HepG2 (cell line): ENCODE measurements at regions not wholly inside any gene's neighbourhood (a gene's known extent, or its start where the extent isn't known, plus 50 kb on each side); places are given as distances from the start of the nearest gene placed in this dataset.

Experiments
- ATAC-seq: fragments of 200-7000 bp; cut with Tn5 transposase; 3 replicates; pipeline ENCODE4 v1.9.1; 2020; ENCODE audit warnings: mild to moderate bottlenecking, moderate library complexity
- BruUV-seq: library from RNA; stranded (reverse); fragments of 400-500 nt; replicated peaks from 2 replicates; lab custom pipeline; 2021; lab: Mats Ljungman, UMichigan
- CTCF ChIA-PET: fragments of 300-600 bp; formaldehyde crosslinking; extraction: SDS; loops from one replicate; lab custom pipeline; 2021; ENCODE audit warnings: low total read pairs, inconsistent platforms, low intra/inter-chr PET ratio; lab: Yijun Ruan, JAX
- POLR2A ChIA-PET: fragments of 350-600 bp; sonication (Branson Sonifier 250); formaldehyde crosslinking; loops from one replicate; lab custom pipeline; 2020; ENCODE audit warnings: antibody characterized with exemption, inconsistent platforms; lab: Yijun Ruan, JAX
- DNase-seq: peaks from one replicate; pipeline ENCODE4 v3.0.0-alpha.2; 2015; ENCODE audit warnings: low spot score
- FAIRE-seq: peaks from 3 replicates; lab custom pipeline; 2011; peaks lifted over from hg19 to GRCh38; lab: Jason Lieb, UNC
- H2AFZ ChIP-seq: one replicate; pipeline ENCODE4 v1.6.1; 2011; ENCODE audit warnings: low read length, inconsistent platforms
- H3K27ac ChIP-seq: fragments of 300-600 bp; 3 replicates; pipeline ENCODE4 v1.8.0; 2011; ENCODE audit warnings: mixed run types, mild to moderate bottlenecking, mixed read lengths, low read length, inconsistent platforms; ENCODE audit not compliant: insufficient read depth; ENCODE audit errors: extremely low read length
- H3K27me3 ChIP-seq, 2 experiments: fragments of 200-600 bp in 1 of 2; 2 replicates in 1 of 2; 3 replicates in 1 of 2; pipeline versions ENCODE4 v1.6.0 to v1.8.0; 2011; ENCODE audit warnings: low read length in 2 of 2, mild to moderate bottlenecking in 2 of 2, moderate library complexity in 2 of 2, inconsistent platforms in 1 of 2; ENCODE audit not compliant: insufficient read depth in 2 of 2, control insufficient read depth in 1 of 2
- H3K36me3 ChIP-seq, 2 experiments: fragments of 200-600 bp in 1 of 2; replicated peaks in 1 of 2; 2 replicates in 1 of 2; 3 replicates in 1 of 2; pipeline versions ENCODE4 v1.5.1 to v1.8.0; 2011; ENCODE audit warnings: low read length in 2 of 2, inconsistent platforms in 1 of 2; ENCODE audit not compliant: insufficient read depth in 2 of 2, control insufficient read depth in 1 of 2
- H3K4me1 ChIP-seq: 2 replicates; pipeline ENCODE4 v1.5.1; 2012; ENCODE audit warnings: low read length, inconsistent platforms; ENCODE audit not compliant: insufficient read depth
- H3K4me2 ChIP-seq: 2 replicates; pipeline ENCODE4 v1.6.0; 2011; ENCODE audit warnings: low read depth, low read length, inconsistent platforms
- H3K4me3 ChIP-seq, 3 experiments: fragments of 200-600 bp in 1 of 3; sonication (generic), shearing (Covaris generic) in 1 of 3; replicated peaks in 1 of 3; 2 replicates each; pipeline ENCODE4 v1.5.1; 2011 to 2016; ENCODE audit warnings: low read length in 3 of 3, inconsistent platforms in 2 of 3, low read depth in 2 of 3, mild to moderate bottlenecking in 2 of 3, control low read depth in 1 of 3, mixed read lengths in 1 of 3; ENCODE audit not compliant: insufficient read depth in 1 of 3
- H3K79me2 ChIP-seq: one replicate; pipeline ENCODE4 v1.6.1; 2011; ENCODE audit warnings: low read length, inconsistent platforms; ENCODE audit not compliant: insufficient read depth
- H3K9ac ChIP-seq: 2 replicates; pipeline ENCODE4 v1.6.0; 2011; ENCODE audit warnings: mild to moderate bottlenecking, low read depth, low read length, inconsistent platforms; ENCODE audit not compliant: insufficient read depth
- H3K9me3 ChIP-seq: 2 replicates; pipeline ENCODE4 v1.5.1; 2012; ENCODE audit warnings: mild to moderate bottlenecking, low read length
- H4K20me1 ChIP-seq: 2 replicates; pipeline ENCODE4 v1.6.0; 2011; ENCODE audit warnings: inconsistent platforms, mild to moderate bottlenecking, low read length, moderate library complexity; ENCODE audit not compliant: insufficient read depth
- ELF4 ChIP-seq: sonication (generic); formaldehyde crosslinking; IDR thresholded peaks from 2 replicates; pipeline ENCODE4 v1.5.0; 2020; ENCODE audit warnings: missing genetic modification reagents, mild to moderate bottlenecking, moderate library complexity, borderline replicate concordance
- FOSL1 ChIP-seq: sonication (generic); formaldehyde crosslinking; IDR thresholded peaks from 2 replicates; pipeline ENCODE4 v1.9.0; 2021; ENCODE audit warnings: missing genetic modification reagents, borderline replicate concordance
- FOXK1 ChIP-seq: sonication (generic); formaldehyde crosslinking; IDR thresholded peaks from 2 replicates; pipeline ENCODE4 v1.4.0; 2020; ENCODE audit warnings: low read depth, missing genetic modification reagents, borderline replicate concordance
- KDM2A ChIP-seq: sonication (generic); formaldehyde crosslinking; IDR thresholded peaks from 2 replicates; pipeline ENCODE4 v1.4.0; 2020; ENCODE audit warnings: low read depth, missing genetic modification reagents, borderline replicate concordance
- MBD4 ChIP-seq: IDR thresholded peaks from 2 replicates; pipeline ENCODE4 v1.6.1; 2012; ENCODE audit warnings: low read length, inconsistent platforms, borderline replicate concordance
- MED13 ChIP-seq: sonication (generic); formaldehyde crosslinking; IDR thresholded peaks from 2 replicates; pipeline ENCODE4 v1.5.0; 2020; ENCODE audit warnings: missing genetic modification reagents
- POLR2AphosphoS5 ChIP-seq: IDR thresholded peaks from 2 replicates; pipeline ENCODE4 v1.6.1; 2012; ENCODE audit warnings: low read depth, low read length
- RFX5 ChIP-seq: IDR thresholded peaks from 2 replicates; pipeline ENCODE4 v1.6.1; 2011; ENCODE audit warnings: low read depth, low read length, improper control_type of control experiment
- TMF1 ChIP-seq: sonication (generic); formaldehyde crosslinking; IDR thresholded peaks from 2 replicates; pipeline ENCODE4 v1.8.1; 2022; ENCODE audit warnings: low read depth, missing genetic modification reagents
- WIZ ChIP-seq: sonication (generic); formaldehyde crosslinking; IDR thresholded peaks from 2 replicates; pipeline ENCODE4 v1.5.1; 2020; ENCODE audit warnings: mild to moderate bottlenecking, missing genetic modification reagents
- ZBTB33 ChIP-seq: sonication (generic); formaldehyde crosslinking; IDR thresholded peaks from 2 replicates; pipeline ENCODE4 v1.4.0; 2020; ENCODE audit warnings: missing genetic modification reagents
- ZBTB44 ChIP-seq: sonication (generic); formaldehyde crosslinking; IDR thresholded peaks from 2 replicates; pipeline ENCODE4 v1.4.0; 2020; ENCODE audit warnings: missing genetic modification reagents
- ZNF281 ChIP-seq: sonication (generic); formaldehyde crosslinking; IDR thresholded peaks from 2 replicates; pipeline ENCODE4 v1.4.0; 2020; ENCODE audit warnings: missing genetic modification reagents, borderline replicate concordance
- ZNF335 ChIP-seq: sonication (generic); formaldehyde crosslinking; IDR thresholded peaks from 2 replicates; pipeline ENCODE4 v1.4.0; 2020; ENCODE audit warnings: missing genetic modification reagents
- ZNF710 ChIP-seq: sonication (generic); formaldehyde crosslinking; IDR thresholded peaks from 2 replicates; pipeline ENCODE4 v1.5.0; 2020; ENCODE audit warnings: mild to moderate bottlenecking, missing genetic modification reagents, borderline replicate concordance
- in situ Hi-C: cut with HindIII; loops from 2 replicates; pipeline ENCODE4 v1.10.0; 2017; ENCODE audit warnings: low pct_unique_long_range_greater_than_20kb; ENCODE audit not compliant: extremely low pct_ligation_motif_present
- intact Hi-C: fragments of 100-400 bp; cut with micrococcal nuclease; formaldehyde crosslinking; loops from one replicate; pipeline ENCODE4 v1.10.0; 2022; ENCODE audit not compliant: unreplicated experiment

GRCh38 chr3:74442683-74443082, 171.8 kb downstream of the CNTN3 start:
- no peak for DNase-seq
- TF ChIP-seq ELF4 (CRISPR knock-in tag) (no peak), TMF1 (CRISPR knock-in tag) (no peak), FOSL1 (CRISPR knock-in tag) (no peak), ZBTB33 (CRISPR knock-in tag) (no peak), FOXK1 (CRISPR knock-in tag) (no peak), POLR2AphosphoS5 (no peak), MBD4 (no peak), MED13 (CRISPR knock-in tag) (no peak), RFX5 (no peak), ZNF335 (no peak), WIZ (no peak), ZNF281 (CRISPR knock-in tag) (no peak), ZBTB44 (CRISPR knock-in tag) (no peak), ZNF710 (CRISPR knock-in tag) (no peak), KDM2A (CRISPR knock-in tag) (no peak)

More at GRCh38 chr3:74442683-74443082, 171.8 kb downstream of the CNTN3 start:
- intact Hi-C loops (no loop called here), in situ Hi-C loops (no loop called here)
- H3K4me2 ChIP-seq: no peak overlapping the region
- H3K27me3 ChIP-seq: no peaks in the 10 kb centered on the region
- no peaks in the 10 kb centered on the region for H3K79me2 ChIP-seq
- no peak overlapping the region for H3K9ac ChIP-seq
- CTCF ChIA-PET: no interaction called here
- no peaks in the 10 kb centered on the region for H3K4me1 ChIP-seq
- no peak overlapping the region for H2AFZ ChIP-seq
- H4K20me1 ChIP-seq: no peaks in the 10 kb centered on the region
- POLR2A ChIA-PET: no interaction called here
- FAIRE-seq: no peak
- H3K27ac ChIP-seq: no peak overlapping the region
- no peak overlapping the region for H3K4me3 ChIP-seq
- no TSS peak for BruUV-seq
- no peaks in the 10 kb centered on the region for H3K9me3 ChIP-seq
- no peaks in the 10 kb centered on the region for H3K36me3 ChIP-seq
- ATAC-seq: no peak
